Testis (tissue), 2 donors: ENCODE measurements at regions not wholly inside any gene's neighbourhood (a gene's known extent, or its start where the extent isn't known, plus 50 kb on each side); places are given as distances from the start of the nearest gene placed in this dataset.

Experiments used
- DNase-seq: peaks from one replicate; pipeline ENCODE4 v3.0.0-alpha.2; 2019
- H3K27ac ChIP-seq, 2 donors: fragments of 200-600 bp; sonication (generic); one replicate each; pipeline ENCODE4 v1.5.1; 2019
- H3K27me3 ChIP-seq: fragments of 200-600 bp; sonication (generic); one replicate; pipeline ENCODE4 v1.5.1; 2019
- H3K36me3 ChIP-seq: fragments of 200-600 bp; sonication (generic); one replicate; pipeline ENCODE4 v1.5.1; 2017; ENCODE audit warnings: low read depth; ENCODE audit errors: missing control alignments
- H3K4me1 ChIP-seq: fragments of 200-600 bp; sonication (generic); one replicate; pipeline ENCODE4 v1.5.1; 2019
- H3K4me3 ChIP-seq, 2 donors: fragments of 200-600 bp; sonication (generic); one replicate each; pipeline ENCODE4 v1.5.1; 2017 to 2019
- H3K9me3 ChIP-seq: fragments of 200-600 bp; sonication (generic); one replicate; pipeline ENCODE4 v1.5.1; 2017
- CTCF ChIP-seq, 3 experiments: fragments of 450-650 bp in 2 of 3; fragments of 200-600 bp in 1 of 3; sonication (generic) in 1 of 3; IDR thresholded peaks; one replicate each; pipeline ENCODE4 v1.5.1; 2016 to 2019; ENCODE audit warnings: antibody characterized with exemption in 3 of 3, mild to moderate bottlenecking in 2 of 3, moderate library complexity in 1 of 3
- POLR2A ChIP-seq: fragments of 450-650 bp; IDR thresholded peaks from one replicate; pipeline ENCODE4 v1.6.1; 2017; ENCODE audit warnings: antibody characterized with exemption, mild to moderate bottlenecking, moderate library complexity
- WGBS, 2 donors: methylation state at CpG; one replicate each; pipeline ENCODE4 v1.1.5; 2018; 5-methylcytosine and 5-hydroxymethylcytosine counted together
- intact Hi-C: fragments of 100-400 bp; cut with DNase I; formaldehyde crosslinking; loops from one replicate; pipeline ENCODE4 v1.15.1; 2023; ENCODE audit warnings: low total_unique reads

GRCh38 chrX:137342969-137343368, 223.0 kb upstream of the ZIC3 start:
- H3K4me1 ChIP-seq = no peaks in the 10 kb centered on the region
- no peak overlapping the region for H3K4me3 ChIP-seq
- no peaks in the 10 kb centered on the region for H3K27me3 ChIP-seq
- intact Hi-C loops = no loop called here
- DNase-seq = no peak
- 73 to 89% methylated on average over 3 of the region's 3 CpGs for WGBS, 2 donors
- H3K36me3 ChIP-seq = no peaks in the 10 kb centered on the region
- no peaks in the 10 kb centered on the region for H3K9me3 ChIP-seq
- H3K27ac ChIP-seq = no peak overlapping the region
- TF ChIP-seq CTCF (IDR thresholded peaks at IDR 0.05) = no peak
- TF ChIP-seq POLR2A = no peak

- DNase-seq = no peak
- WGBS, 2 donors = 80 to 100% methylated on average over 1 to 3 of the region's 3 CpGs
- Histone ChIP-seq H3K36me3 (no peaks in the 10 kb centered on the region), H3K4me1 (no peaks in the 10 kb centered on the region), H3K27ac (no peak overlapping the region), H3K9me3 (no peaks in the 10 kb centered on the region), H3K4me3 (no peak overlapping the region), H3K27me3 (no peaks in the 10 kb centered on the region)
- intact Hi-C loops = no loop called here
- TF ChIP-seq POLR2A (no peak), CTCF (IDR thresholded peaks at IDR 0.05) (no peak)
Measured at GRCh38 chrX:137313627-137314026, 252.3 kb upstream of the ZIC3 start.

GRCh38 chrX:137305404-137305803, 260.5 kb upstream of the ZIC3 start:
- no peak for DNase-seq
- H3K36me3 ChIP-seq = no peaks in the 10 kb centered on the region
- H3K27ac ChIP-seq = no peak overlapping the region
- intact Hi-C loops = no loop called here
- no peak overlapping the region for H3K4me3 ChIP-seq
- H3K4me1 ChIP-seq = no peaks in the 10 kb centered on the region
- TF ChIP-seq CTCF (IDR thresholded peaks at IDR 0.05) = no peak
- no peak for TF ChIP-seq POLR2A
- H3K27me3 ChIP-seq = no peaks in the 10 kb centered on the region
- no peaks in the 10 kb centered on the region for H3K9me3 ChIP-seq

- 74 to 80% methylated on average over 4 of the region's 4 CpGs for WGBS, 2 donors
- Histone ChIP-seq H3K4me1 (no peaks in the 10 kb centered on the region), H3K36me3 (no peaks in the 10 kb centered on the region), H3K9me3 (no peaks in the 10 kb centered on the region), H3K4me3 (no peak overlapping the region), H3K27ac (no peak overlapping the region), H3K27me3 (no peaks in the 10 kb centered on the region)
- TF ChIP-seq CTCF (IDR thresholded peaks at IDR 0.05) (no peak), POLR2A (no peak)
- intact Hi-C loops = no loop called here
- no peak for DNase-seq
Measured at GRCh38 chrX:137297167-137297566, 263.4 kb upstream of the GPR101 start.

GRCh38 chrX:137290011-137290410, 256.2 kb upstream of the GPR101 start:
- Histone ChIP-seq H3K36me3 (no peaks in the 10 kb centered on the region), H3K4me3 (no peak overlapping the region), H3K27me3 (no peaks in the 10 kb centered on the region), H3K27ac (no peak overlapping the region), H3K9me3 (no peaks in the 10 kb centered on the region), H3K4me1 (no peaks in the 10 kb centered on the region)
- intact Hi-C loops = no loop called here
- TF ChIP-seq CTCF (IDR thresholded peaks at IDR 0.05) (no peak), POLR2A (no peak)
- no peak for DNase-seq
- 47 to 52% methylated on average over 3 of the region's 3 CpGs for WGBS, 2 donors
